A549 (cell line): ENCODE measurements at regions not wholly inside any gene's neighbourhood (a gene's known extent, or its start where the extent isn't known, plus 50 kb on each side); places are given as distances from the start of the nearest gene placed in this dataset.
A peak's percentile ranks its signal among the peaks of the same experiment; 100 is the strongest.

ENCODE experiments used
- ATAC-seq, 2 experiments: fragments of 200-7000 bp in 1 of 2; fragments of >200 bp in 1 of 2; cut with Nextera tagmentation in 1 of 2; cut with Tn5 transposase in 1 of 2; 3 replicates each; pipeline versions ENCODE4 v1.8.0 to v1.9.1; 2018 to 2020; ENCODE audit warnings: mild to moderate bottlenecking in 1 of 2, moderate library complexity in 1 of 2
- CTCF ChIA-PET: fragments of 300-600 bp; sonication (Branson Sonifier 250); formaldehyde crosslinking; extraction: SDS; loops from one replicate; lab custom pipeline; 2021; ENCODE audit warnings: antibody characterized with exemption, inconsistent platforms; lab: Yijun Ruan, JAX
- POLR2A ChIA-PET: fragments of 350-600 bp; formaldehyde crosslinking; extraction: SDS; loops from one replicate; lab custom pipeline; 2021; ENCODE audit warnings: antibody characterized with exemption, inconsistent platforms; lab: Yijun Ruan, JAX
- DNase-seq, 2 experiments: peaks; one replicate each; pipeline versions ENCODE4 v3.0.0 to v3.0.0-alpha.2; 2011 to 2016; ENCODE audit warnings: low read depth in 1 of 2, low spot score in 1 of 2
- FAIRE-seq: peaks from 2 replicates; lab custom pipeline; 2011; peaks lifted over from hg19 to GRCh38; lab: Jason Lieb, UNC
- H3K27ac ChIP-seq, 2 experiments: fragments of >200 bp; sonication (Bioruptor Twin); formaldehyde crosslinking; 3 replicates each; pipeline ENCODE4 v1.5.1; 2016 to 2017
- H3K4me1 ChIP-seq: fragments of >200 bp; sonication (Bioruptor Twin); formaldehyde crosslinking; 3 replicates; pipeline ENCODE4 v1.6.1; 2016
- H3K4me2 ChIP-seq: fragments of >200 bp; sonication (Bioruptor Twin); formaldehyde crosslinking; 3 replicates; pipeline ENCODE4 v1.6.1; 2016
- H3K4me3 ChIP-seq: fragments of >200 bp; sonication (Bioruptor Twin); formaldehyde crosslinking; 3 replicates; pipeline ENCODE4 v1.5.1; 2016
- H3K9me3 ChIP-seq: fragments of >200 bp; sonication (Bioruptor Twin); formaldehyde crosslinking; 3 replicates; pipeline ENCODE4 v1.6.1; 2016
- BCL3 ChIP-seq: fragments of >200 bp; sonication (Bioruptor Twin); formaldehyde crosslinking; IDR thresholded peaks from 3 replicates; pipeline ENCODE4 v1.6.1; 2016
- CEBPB ChIP-seq, 2 experiments: fragments of >200 bp in 1 of 2; sonication (Bioruptor Twin) in 1 of 2; formaldehyde crosslinking in 1 of 2; IDR thresholded peaks; 2 replicates each; pipeline ENCODE4 v1.6.1; 2012 to 2016
- CHD4 ChIP-seq: fragments of 200-600 bp; sonication (generic); IDR thresholded peaks from 2 replicates; pipeline ENCODE4 v1.6.1; 2016; ENCODE audit warnings: antibody characterized with exemption, mild to moderate bottlenecking, borderline replicate concordance
- EHMT2 ChIP-seq: fragments of 200-600 bp; sonication (generic); IDR thresholded peaks from 2 replicates; pipeline ENCODE4 v1.6.1; 2016; ENCODE audit warnings: antibody characterized with exemption, low read depth, mild to moderate bottlenecking, moderate library complexity
- EP300 ChIP-seq, 2 experiments: fragments of >200 bp; sonication (Bioruptor Twin); formaldehyde crosslinking; IDR thresholded peaks; 2 replicates in 1 of 2; 3 replicates in 1 of 2; pipeline ENCODE4 v1.6.1; 2016 to 2017
- ESRRA ChIP-seq: fragments of 150-350 bp; IDR thresholded peaks from 2 replicates; pipeline ENCODE4 v1.6.1; 2014; ENCODE audit warnings: mild to moderate bottlenecking, low read length, borderline replicate concordance
- FOXS1 ChIP-seq: fragments of 250-450 bp; sonication (Bioruptor Pico); IDR thresholded peaks from 2 replicates; pipeline ENCODE4 v1.5.0; 2020; ENCODE audit warnings: mild to moderate bottlenecking, moderate library complexity
- HDAC2 ChIP-seq: fragments of 200-600 bp; sonication (generic); IDR thresholded peaks from 2 replicates; pipeline ENCODE4 v1.6.1; 2016
- HEYL ChIP-seq: fragments of 250-450 bp; sonication (Bioruptor Pico); IDR thresholded peaks from 2 replicates; pipeline ENCODE4 v1.8.0; 2021; ENCODE audit warnings: mild to moderate bottlenecking, moderate library complexity
- HMGXB4 ChIP-seq: fragments of 250-450 bp; sonication (Bioruptor Pico); IDR thresholded peaks from 2 replicates; pipeline ENCODE4 v1.5.0; 2021; ENCODE audit warnings: mild to moderate bottlenecking, moderate library complexity, borderline replicate concordance
- HOXB13 ChIP-seq: fragments of 250-450 bp; sonication (Bioruptor Pico); IDR thresholded peaks from 2 replicates; pipeline ENCODE4 v1.5.0; 2020; ENCODE audit warnings: low read depth, mild to moderate bottlenecking, moderate library complexity
- JUN ChIP-seq, 2 experiments: fragments of >200 bp; sonication (Bioruptor Twin); formaldehyde crosslinking; IDR thresholded peaks; 2 replicates in 1 of 2; 3 replicates in 1 of 2; pipeline ENCODE4 v1.6.1; 2016 to 2017
- JUNB ChIP-seq: fragments of >200 bp; sonication (Bioruptor Twin); formaldehyde crosslinking; IDR thresholded peaks from 2 replicates; pipeline ENCODE4 v1.6.1; 2016
- KDM1A ChIP-seq: fragments of 200-600 bp; sonication (generic); IDR thresholded peaks from 2 replicates; pipeline ENCODE4 v1.6.1; 2016; ENCODE audit warnings: low read depth, mild to moderate bottlenecking
- MYC ChIP-seq: IDR thresholded peaks from 2 replicates; pipeline ENCODE4 v1.6.1; 2012; ENCODE audit warnings: mild to moderate bottlenecking, inconsistent platforms, low read length, improper control_type of control experiment, borderline replicate concordance
- NFE2L2 ChIP-seq: fragments of 150-350 bp; conservative IDR thresholded peaks from 2 replicates; pipeline ENCODE4 v1.6.1; 2014; ENCODE audit warnings: low read length
- NR3C1 ChIP-seq: fragments of >200 bp; sonication (Bioruptor Twin); formaldehyde crosslinking; IDR thresholded peaks from 3 replicates; pipeline ENCODE4 v1.6.1; 2017
- RAD21 ChIP-seq, 2 experiments: fragments of >200 bp in 1 of 2; sonication (Bioruptor Twin) in 1 of 2; formaldehyde crosslinking in 1 of 2; IDR thresholded peaks in 1 of 2; conservative IDR thresholded peaks in 1 of 2; 2 replicates in 1 of 2; 3 replicates in 1 of 2; pipeline ENCODE4 v1.6.1; 2012 to 2018; ENCODE audit warnings: inconsistent platforms in 1 of 2
- TP53 ChIP-seq: fragments of 250-450 bp; sonication (Bioruptor Pico); IDR thresholded peaks from 2 replicates; pipeline ENCODE4 v1.5.0; 2021; ENCODE audit warnings: mild to moderate bottlenecking, moderate library complexity
- USF2 ChIP-seq: fragments of 450-650 bp; IDR thresholded peaks from 2 replicates; pipeline ENCODE4 v1.6.1; 2014; ENCODE audit warnings: antibody characterized with exemption
- WGBS: methylation state at CpG from one replicate; pipeline ENCODE4 v1.1.6; 2017; ENCODE audit errors: missing lambda C conversion rate; 5-methylcytosine and 5-hydroxymethylcytosine counted together

GRCh38 chr3:87132801-87133200, 94.3 kb upstream of the CHMP2B start:
- FAIRE-seq (peak; percentile 32), ATAC-seq (no peak), DNase-seq (no peak)
- WGBS, result 90% methylated on average over 2 of the region's 2 CpGs
- Histone ChIP-seq H3K9me3 (no peaks in the 10 kb centered on the region), H3K4me2 (no peak overlapping the region), H3K27ac (no peak overlapping the region), H3K4me1 (no peaks in the 10 kb centered on the region), H3K4me3 (no peak overlapping the region)
- CTCF ChIA-PET, result no interaction called here
- POLR2A ChIA-PET, result no interaction called here
- 0 out of 4 replicates have a peak, but pooled peaks of 1 of the 2 experiments have one; percentile 26 for TF ChIP-seq CEBPB (IDR thresholded peaks at IDR 0.05)
- TF ChIP-seq EHMT2, result no peak
- TF ChIP-seq HEYL (CRISPR knock-in tag), result no peak

GRCh38 chr3:87128006-87128405, 99.1 kb upstream of the CHMP2B start:
- Histone ChIP-seq H3K9me3 (no peaks in the 10 kb centered on the region), H3K4me2 (no peak overlapping the region), H3K4me3 (no peak overlapping the region), H3K4me1 (no peaks in the 10 kb centered on the region), H3K27ac (no peak overlapping the region)
- no peak for FAIRE-seq
- WGBS, result 70% methylated on average over 2 of the region's 2 CpGs
- no peak for TF ChIP-seq EP300 (IDR thresholded peaks at IDR 0.05)
- ATAC-seq, result no peak
- CTCF ChIA-PET, result no interaction called here
- POLR2A ChIA-PET, result no interaction called here
- no peak for DNase-seq

- ChIA-PET POLR2A (no interaction called here), CTCF (no interaction called here)
- Histone ChIP-seq H3K4me2 (no peak overlapping the region), H3K9me3 (no peaks in the 10 kb centered on the region), H3K4me3 (no peak overlapping the region), H3K27ac (no peak overlapping the region), H3K4me1 (no peaks in the 10 kb centered on the region)
- no peak for DNase-seq
- FAIRE-seq, result no peak
- TF ChIP-seq MYC, result no peak
- no peak for TF ChIP-seq HMGXB4 (CRISPR knock-in tag)
- no peak for TF ChIP-seq JUN (IDR thresholded peaks at IDR 0.05)
- no peak for TF ChIP-seq RAD21 (conservative IDR thresholded peaks at IDR 0.05 in 1 of 2, IDR thresholded peaks at IDR 0.05 in 1 of 2)
- no peak for TF ChIP-seq BCL3
- no peak for TF ChIP-seq EP300 (IDR thresholded peaks at IDR 0.05)
- no peak for TF ChIP-seq NR3C1
- ATAC-seq, result no peak
- 73% methylated on average over 6 of the region's 6 CpGs for WGBS
Measured at GRCh38 chr3:87127281-87127680, 99.8 kb upstream of the CHMP2B start.

GRCh38 chr3:87126321-87126720, 100.8 kb upstream of the CHMP2B start:
- CTCF ChIA-PET, result interaction anchor here (1.2 kb wide), 1 partner anchor 18 kb away, joined by 4 read pairs; no protein-coding TSS in a partner anchor
- ATAC-seq (no peak), DNase-seq (no peak), FAIRE-seq (no peak)
- POLR2A ChIA-PET, result no interaction called here
- no peak overlapping the region for H3K27ac ChIP-seq
- no peaks in the 10 kb centered on the region for H3K4me1 ChIP-seq
- no peaks in the 10 kb centered on the region for H3K9me3 ChIP-seq
- H3K4me2 ChIP-seq, result no peak overlapping the region
- no peak for TF ChIP-seq ESRRA
- no peak overlapping the region for H3K4me3 ChIP-seq
- WGBS, result 62% methylated on average over 4 of the region's 4 CpGs

- FAIRE-seq (no peak), DNase-seq (no peak), ATAC-seq (no peak)
- Histone ChIP-seq H3K4me1 (no peaks in the 10 kb centered on the region), H3K4me3 (no peak overlapping the region), H3K9me3 (no peaks in the 10 kb centered on the region), H3K27ac (no peak overlapping the region), H3K4me2 (no peak overlapping the region)
- TF ChIP-seq HOXB13 (CRISPR knock-in tag) (no peak), FOXS1 (no peak), KDM1A (no peak), USF2 (no peak), HDAC2 (no peak), TP53 (CRISPR knock-in tag) (no peak), NFE2L2 (no peak), CHD4 (no peak), JUNB (no peak)
- POLR2A ChIA-PET, result no interaction called here
- 77% methylated on average over 5 of the region's 5 CpGs for WGBS
- CTCF ChIA-PET, result no interaction called here
Measured at GRCh38 chr3:87125116-87125515, 102.0 kb upstream of the CHMP2B start.
